ENCODE measurements at regions not wholly inside any gene's neighbourhood (a gene's known extent, or its start where the extent isn't known, plus 50 kb on each side); places are given as distances from the start of the nearest gene placed in this dataset.
A peak's percentile ranks its signal among the peaks of the same experiment; 100 is the strongest.

- H3K4me3 ChIP-seq (ENCODE audit: low read depth, low read length): no peak overlapping the region
- no peak for DNase-seq (ENCODE audit: low read depth)
- no peak for TF ChIP-seq CTCF (conservative IDR thresholded peaks at IDR 0.05; ENCODE audit: low read depth, low read length)
Observed at GRCh38 chr6:6940031-6941025, 167.4 kb upstream of the RREB1 start.

DNA sequence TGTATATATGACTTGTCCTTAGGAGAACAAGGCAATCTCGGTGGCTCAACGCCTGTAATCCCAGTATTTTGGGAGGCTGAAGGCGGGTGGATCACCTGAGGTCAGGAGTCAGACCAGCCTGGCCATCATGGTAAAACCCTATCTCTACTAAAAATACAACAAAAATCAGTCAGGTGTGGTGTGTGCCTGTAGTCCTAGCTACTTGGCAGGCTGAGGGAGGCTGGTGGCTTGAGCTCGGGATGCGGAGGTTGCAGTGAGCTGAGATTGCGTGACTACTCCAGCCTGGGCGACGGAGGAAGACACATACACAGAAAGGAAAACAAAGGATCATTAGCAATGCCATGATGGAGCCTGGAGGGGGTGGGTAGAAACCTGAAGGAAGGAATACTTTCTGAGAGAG, 166.6 kb upstream of the RREB1 start:
- no peak overlapping the region for H3K4me3 ChIP-seq (ENCODE audit: low read depth, low read length)
- TF ChIP-seq CTCF (conservative IDR thresholded peaks at IDR 0.05; ENCODE audit: low read depth, low read length): no peak
- DNase-seq (ENCODE audit: low read depth): no peak

DNA sequence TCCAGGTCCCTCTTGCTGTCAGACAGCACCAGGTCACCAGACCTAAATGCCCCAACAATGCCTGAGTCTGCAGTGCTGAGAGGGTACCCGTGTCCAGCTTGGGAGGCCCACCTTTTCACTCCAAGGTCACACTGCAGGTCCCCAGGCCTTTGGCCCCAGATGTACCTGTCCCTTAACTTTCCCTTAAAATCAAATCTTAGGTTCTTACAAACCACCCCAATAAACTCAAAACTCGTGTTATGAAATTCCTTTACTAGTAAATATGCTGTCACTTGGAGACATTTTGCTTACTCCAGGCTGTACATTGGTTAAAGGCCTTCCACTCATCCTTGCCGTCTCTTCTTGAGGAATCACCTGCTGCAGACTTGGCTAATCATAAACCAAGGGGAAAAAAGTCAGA, 165.7 kb upstream of the RREB1 start:
- no peak for TF ChIP-seq CTCF (conservative IDR thresholded peaks at IDR 0.05; ENCODE audit: low read depth, low read length)
- DNase-seq (ENCODE audit: low read depth): no peak
- no peak overlapping the region for H3K4me3 ChIP-seq (ENCODE audit: low read depth, low read length)

DNA sequence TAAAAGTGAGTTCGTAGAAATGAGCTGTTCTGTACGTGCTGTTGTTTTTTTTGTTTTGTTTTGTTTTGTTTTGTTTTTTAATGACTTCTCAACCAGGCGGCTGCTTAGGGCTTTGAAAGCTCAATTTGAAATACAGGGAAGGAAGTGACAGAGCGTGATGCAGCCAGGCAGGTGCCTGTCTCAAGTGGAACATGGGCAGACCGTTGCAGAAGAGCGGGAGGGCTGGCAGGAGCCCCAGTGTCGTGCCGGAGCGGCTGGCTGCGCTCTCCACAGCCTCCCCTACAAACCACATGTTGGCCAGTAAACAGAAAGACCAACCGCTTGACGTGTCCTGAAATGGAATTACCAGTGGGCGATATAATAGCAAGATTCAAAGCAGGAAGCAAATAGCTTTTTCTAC, 164.9 kb upstream of the RREB1 start:
- DNase-seq (ENCODE audit: low read depth): no peak
- no peak for TF ChIP-seq CTCF (conservative IDR thresholded peaks at IDR 0.05; ENCODE audit: low read depth, low read length)
- peak overlapping the region; percentile 42 for H3K4me3 ChIP-seq (ENCODE audit: low read depth, low read length)

- DNase-seq (ENCODE audit: low read depth): no peak
- no peak for TF ChIP-seq CTCF (conservative IDR thresholded peaks at IDR 0.05; ENCODE audit: low read depth, low read length)
Observed at GRCh38 chr6:6943421-6943820, 164.3 kb upstream of the RREB1 start.

DNA sequence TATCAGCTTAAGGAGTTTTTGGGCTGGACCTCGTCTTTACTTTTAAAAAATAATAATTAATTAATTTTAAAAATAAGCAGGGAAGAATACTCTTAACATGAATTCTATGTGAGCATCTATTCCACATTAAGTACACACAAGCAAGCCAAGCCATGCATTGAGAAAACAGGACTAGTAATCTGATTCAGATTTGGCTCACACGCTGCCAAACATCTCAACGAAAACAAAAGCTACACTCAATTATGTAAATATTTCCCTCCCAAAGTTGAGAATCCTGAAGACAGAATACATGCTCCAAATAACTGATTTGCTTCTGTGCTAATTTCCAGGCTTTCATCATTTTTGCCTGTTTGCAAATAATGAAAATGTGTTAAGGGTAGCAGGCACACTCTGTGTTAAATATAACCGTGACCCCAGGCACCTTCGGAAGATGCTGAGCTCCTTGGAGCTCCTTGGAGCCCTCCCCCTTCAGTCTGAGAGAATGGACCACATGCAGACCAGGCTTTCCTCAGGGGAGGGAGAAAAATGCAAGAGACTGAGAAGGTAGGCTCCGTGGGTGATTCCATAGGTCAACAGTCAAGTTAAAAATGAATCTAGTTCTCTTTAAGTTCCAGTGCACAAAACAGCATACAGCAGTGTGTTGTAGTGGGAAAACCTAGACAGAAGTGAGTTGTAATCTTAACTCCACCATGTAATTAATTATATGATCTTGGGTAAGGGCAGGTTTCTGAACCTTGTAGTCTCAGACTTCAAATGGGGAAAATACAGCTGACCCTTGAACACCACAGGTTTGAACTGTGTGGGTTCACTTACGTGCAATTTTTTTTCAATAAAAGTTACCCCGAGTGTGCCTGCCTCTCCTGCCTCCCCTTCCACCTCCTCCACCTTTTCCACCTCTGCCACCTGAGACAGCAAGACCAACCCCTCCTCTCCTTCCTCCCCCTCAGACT, 161.3 kb upstream of the RREB1 start:
- H3K4me3 ChIP-seq (ENCODE audit: low read depth, low read length): no peak overlapping the region
- DNase-seq (ENCODE audit: low read depth): no peak
- no peak for TF ChIP-seq CTCF (conservative IDR thresholded peaks at IDR 0.05; ENCODE audit: low read depth, low read length)

More at GRCh38 chr6:6943421-6943820, 164.3 kb upstream of the RREB1 start:
- H3K4me3 ChIP-seq (ENCODE audit: low read depth, low read length): no peak overlapping the region

Data from epithelial cell of proximal tubule (primary cell).